ENCODE measurements at regions not wholly inside any gene's neighbourhood (a gene's known extent, or its start where the extent isn't known, plus 50 kb on each side); places are given as distances from the start of the nearest gene placed in this dataset.

DNA sequence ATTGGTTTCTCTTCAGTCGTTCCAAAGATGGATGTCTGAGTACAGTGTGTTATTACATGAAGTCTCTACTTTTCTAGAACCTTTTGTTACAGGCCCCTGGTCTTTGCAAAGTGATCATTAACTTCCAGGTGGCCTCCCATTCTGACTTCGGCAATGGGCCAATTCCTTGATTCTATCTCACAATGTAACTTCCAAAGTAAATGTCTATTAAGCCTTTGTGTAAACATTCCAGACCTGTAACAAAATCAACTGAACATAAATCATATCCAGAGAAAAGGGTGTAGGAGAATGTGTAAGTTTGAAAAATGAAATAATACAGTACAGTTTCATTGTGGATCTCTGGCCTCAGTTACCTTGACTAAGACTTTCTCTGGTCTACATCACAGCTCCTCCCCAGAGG is 187.8 kb upstream of the JAG1 start:
- H2BK12ac ChIP-seq (ENCODE audit: low read depth, low read length) = no peak overlapping the region
- H2BK5ac ChIP-seq (ENCODE audit: low read depth, low read length) = no peak overlapping the region
- H3K23me2 ChIP-seq (ENCODE audit: low read depth, low read length) = no peaks in the 10 kb centered on the region
- 93% methylated on average over 2 of the region's 2 CpGs; no CpG with 5 or more reads in 1 of the 2 experiments for WGBS, 2 experiments (ENCODE audit: extremely low coverage in 1 of 2, insufficient coverage in 1 of 2, insufficient read length in 1 of 2, insufficient replicate concordance in 2 of 2, low coverage in 1 of 2, low lambda C conversion rate in 2 of 2, missing lambda C conversion rate in 1 of 2)
- H3K27me3 ChIP-seq (replicated peaks in 1 of 4; ENCODE audit: control insufficient read depth in 3 of 4, extremely low read depth in 1 of 4, insufficient read depth in 3 of 4, low read length in 3 of 4) = no peaks in the 10 kb centered on the region
- H3K4me2 ChIP-seq (ENCODE audit: insufficient read depth in 1 of 2, low read depth in 2 of 2, low read length in 2 of 2) = no peak overlapping the region
- CTCF ChIA-PET (ENCODE audit: partially characterized antibody) = no interaction called here
- H3K9me3 ChIP-seq (ENCODE audit: insufficient read depth in 2 of 2, low read depth in 1 of 2, low read length in 1 of 2) = no peaks in the 10 kb centered on the region
- no peak overlapping the region for H2AFZ ChIP-seq (ENCODE audit: low read length)
- H3K56ac ChIP-seq (replicated peaks; ENCODE audit: insufficient read length, low read depth, low read length) = no peak overlapping the region
- no peak overlapping the region for H3K4ac ChIP-seq (replicated peaks; ENCODE audit: insufficient read length, low read depth, low read length)
- H3K79me1 ChIP-seq (ENCODE audit: low read depth, low read length) = no peaks in the 10 kb centered on the region
- no peaks in the 10 kb centered on the region for H3K79me2 ChIP-seq (ENCODE audit: control insufficient read depth in 1 of 2, insufficient read depth in 2 of 2, low read length in 2 of 2)
- H4K91ac ChIP-seq (replicated peaks; ENCODE audit: insufficient read length, low read length) = no peak overlapping the region
- H2BK15ac ChIP-seq (ENCODE audit: low read length) = no peak overlapping the region
- no peak overlapping the region for H4K8ac ChIP-seq (ENCODE audit: extremely low read depth, insufficient read depth, low read length)
- H4K5ac ChIP-seq (ENCODE audit: insufficient read length, low read depth, low read length) = no peak overlapping the region
- no peak for DNase-seq (ENCODE audit: low read depth in 1 of 2, low spot score in 2 of 2)
- H3K23ac ChIP-seq (ENCODE audit: insufficient read length) = no peak overlapping the region
- H2BK120ac ChIP-seq (replicated peaks; ENCODE audit: low read depth, low read length) = no peak overlapping the region
- no peak for FAIRE-seq
- H3K14ac ChIP-seq (ENCODE audit: insufficient read length) = no peak overlapping the region
- H2BK20ac ChIP-seq (ENCODE audit: low read length) = no peak overlapping the region
- H4K20me1 ChIP-seq (replicated peaks in 1 of 2; ENCODE audit: control insufficient read depth in 1 of 2, insufficient read depth in 2 of 2, low read length in 2 of 2) = no peaks in the 10 kb centered on the region
- no peaks in the 10 kb centered on the region for H3K36me3 ChIP-seq (ENCODE audit: control insufficient read depth in 2 of 4, insufficient read depth in 4 of 4, low read length in 3 of 4)
- POLR2A ChIA-PET (ENCODE audit: partially characterized antibody) = no interaction called here
- no peaks in the 10 kb centered on the region for H3K4me1 ChIP-seq (replicated peaks in 1 of 4; ENCODE audit: control insufficient read depth in 3 of 4, insufficient read depth in 4 of 4, low read length in 3 of 4)
- H3K18ac ChIP-seq (ENCODE audit: extremely low read depth, low read length) = no peak overlapping the region
- no peak overlapping the region for H3K9ac ChIP-seq (replicated peaks in 1 of 4; ENCODE audit: extremely low read depth in 1 of 4, low read depth in 3 of 4, low read length in 3 of 4)
- H2AK5ac ChIP-seq (ENCODE audit: low read depth, low read length) = no peak overlapping the region
- H3K4me3 ChIP-seq (ENCODE audit: extremely low read depth in 1 of 4, insufficient read depth in 2 of 4, low read depth in 3 of 4, low read length in 4 of 4) = no peak overlapping the region
- no peak overlapping the region for H3K27ac ChIP-seq (ENCODE audit: low read depth, low read length)
- TF ChIP-seq TAF7 (optimal IDR thresholded peaks at IDR 0.05; ENCODE audit: borderline replicate concordance, low read depth, low read length) (no peak), POLR2AphosphoS5 (IDR thresholded peaks at IDR 0.05; ENCODE audit: low read depth, low read length) (no peak)

Data from H1 (cell line).